D721Med (cell line): ENCODE measurements at regions not wholly inside any gene's neighbourhood (a gene's known extent, or its start where the extent isn't known, plus 50 kb on each side); places are given as distances from the start of the nearest gene placed in this dataset.

Experiments
- DNase-seq: peaks from one replicate; pipeline ENCODE4 v3.0.0; 2011; ENCODE audit warnings: low spot score; ENCODE audit not compliant: insufficient read length
- FAIRE-seq: peaks from 2 replicates; lab custom pipeline; 2011; peaks lifted over from hg19 to GRCh38; lab: Jason Lieb, UNC
- TF ChIP-seq, protein P1 (sequence below): IDR thresholded peaks from 2 replicates; pipeline ENCODE4 v1.5.1; 2012; ENCODE audit warnings: mild to moderate bottlenecking, control low read depth; ENCODE audit not compliant: insufficient read depth; ENCODE audit errors: missing control alignments

DNA sequence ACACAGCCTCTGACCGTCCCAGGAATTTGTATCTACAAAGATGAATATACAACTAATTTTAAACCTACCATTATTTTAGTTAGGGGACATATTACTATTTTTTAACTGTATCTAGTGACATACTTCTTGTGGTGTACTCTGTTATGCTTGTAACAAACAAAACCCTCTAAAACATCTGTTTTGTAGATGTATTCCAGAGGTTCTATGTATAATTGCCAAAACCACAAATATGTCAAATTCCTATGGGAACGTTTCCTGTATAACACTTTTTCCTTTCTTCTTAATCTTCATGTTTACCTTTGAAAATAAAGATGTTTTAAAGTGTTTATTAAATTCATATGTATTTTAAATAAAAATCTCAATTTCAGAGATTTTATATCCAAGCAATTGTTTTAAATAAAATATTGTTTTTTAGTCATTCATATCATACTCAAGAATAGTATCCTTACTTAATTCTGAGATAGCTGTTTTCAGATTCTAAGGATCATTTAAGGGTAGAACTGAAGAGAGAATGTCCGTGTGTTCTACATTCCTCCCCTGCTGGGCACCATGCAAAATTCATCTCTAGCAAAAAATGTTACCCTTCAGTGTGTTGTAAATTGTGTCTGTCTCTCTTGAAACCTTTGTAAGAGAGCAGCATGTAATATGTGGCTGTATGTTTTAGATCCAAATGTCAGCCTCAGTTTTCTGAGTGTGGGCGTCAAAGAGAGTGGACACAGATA is 1327.7 kb downstream of the EFNB2 start:
- FAIRE-seq: no peak
- DNase-seq: no peak
- TF ChIP-seq, protein P1, sequence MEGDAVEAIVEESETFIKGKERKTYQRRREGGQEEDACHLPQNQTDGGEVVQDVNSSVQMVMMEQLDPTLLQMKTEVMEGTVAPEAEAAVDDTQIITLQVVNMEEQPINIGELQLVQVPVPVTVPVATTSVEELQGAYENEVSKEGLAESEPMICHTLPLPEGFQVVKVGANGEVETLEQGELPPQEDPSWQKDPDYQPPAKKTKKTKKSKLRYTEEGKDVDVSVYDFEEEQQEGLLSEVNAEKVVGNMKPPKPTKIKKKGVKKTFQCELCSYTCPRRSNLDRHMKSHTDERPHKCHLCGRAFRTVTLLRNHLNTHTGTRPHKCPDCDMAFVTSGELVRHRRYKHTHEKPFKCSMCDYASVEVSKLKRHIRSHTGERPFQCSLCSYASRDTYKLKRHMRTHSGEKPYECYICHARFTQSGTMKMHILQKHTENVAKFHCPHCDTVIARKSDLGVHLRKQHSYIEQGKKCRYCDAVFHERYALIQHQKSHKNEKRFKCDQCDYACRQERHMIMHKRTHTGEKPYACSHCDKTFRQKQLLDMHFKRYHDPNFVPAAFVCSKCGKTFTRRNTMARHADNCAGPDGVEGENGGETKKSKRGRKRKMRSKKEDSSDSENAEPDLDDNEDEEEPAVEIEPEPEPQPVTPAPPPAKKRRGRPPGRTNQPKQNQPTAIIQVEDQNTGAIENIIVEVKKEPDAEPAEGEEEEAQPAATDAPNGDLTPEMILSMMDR: no peak

DNA sequence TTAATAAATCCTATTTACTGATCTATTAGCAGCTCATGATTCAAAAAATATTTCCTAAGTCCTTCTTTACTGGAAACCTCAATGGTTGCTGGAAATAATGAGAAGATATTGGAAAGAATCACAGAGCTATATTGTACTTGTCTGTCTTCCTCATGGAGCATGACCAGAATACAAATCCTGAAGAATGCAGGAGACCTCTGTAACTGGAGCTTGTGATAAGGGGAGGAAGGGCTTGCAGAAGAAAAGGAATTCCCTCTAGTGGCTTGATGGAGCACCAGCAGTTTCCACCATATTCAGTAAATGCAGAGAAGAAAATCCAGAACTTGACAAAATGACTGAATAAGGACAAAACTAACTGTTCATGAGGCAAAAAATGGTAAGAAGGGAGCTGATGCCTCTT is 1333.1 kb downstream of the EFNB2 start:
- FAIRE-seq (no peak), DNase-seq (no peak)
- TF ChIP-seq, protein P1: peak; percentile 13

DNA sequence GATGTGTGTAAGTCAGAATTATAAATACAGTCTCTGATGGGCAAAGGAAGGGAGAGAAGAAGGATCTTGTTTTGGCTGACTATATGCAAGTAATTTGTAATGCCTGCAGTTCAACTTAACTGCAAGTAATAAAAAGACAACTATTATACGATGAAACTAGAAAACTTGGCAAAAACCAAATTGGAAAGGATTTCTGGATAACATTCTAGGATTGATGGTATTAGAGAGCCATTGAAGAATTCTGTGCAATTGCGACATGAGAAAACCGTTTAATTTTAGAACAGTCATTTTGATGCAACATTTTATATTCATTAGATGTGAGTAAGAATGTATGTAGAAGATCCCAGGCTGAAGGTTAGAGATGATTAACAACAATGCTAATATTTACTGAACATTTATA is 1334.1 kb downstream of the EFNB2 start:
- TF ChIP-seq, protein P1: no peak
- DNase-seq: no peak
- FAIRE-seq: no peak

DNA sequence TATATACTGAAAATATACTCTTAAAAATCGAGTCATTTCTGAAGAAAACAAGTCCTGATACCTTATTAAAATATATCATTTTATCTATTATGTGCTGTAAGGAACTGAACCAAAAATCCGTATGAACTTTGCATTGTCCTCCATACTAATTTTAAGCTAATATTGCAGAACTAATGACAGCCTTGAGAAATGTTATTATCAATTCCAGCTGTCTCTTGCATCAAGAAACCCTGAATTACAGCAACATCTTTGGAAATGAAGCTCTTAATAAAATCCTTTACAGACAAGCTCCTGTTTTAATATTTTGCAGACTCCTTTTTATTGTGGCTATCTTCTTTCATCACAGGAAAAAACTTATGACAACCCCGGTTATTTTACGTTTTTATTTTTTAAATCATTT is 1335.3 kb downstream of the EFNB2 start:
- no peak for FAIRE-seq
- TF ChIP-seq, protein P1: no peak
- DNase-seq: no peak

DNA sequence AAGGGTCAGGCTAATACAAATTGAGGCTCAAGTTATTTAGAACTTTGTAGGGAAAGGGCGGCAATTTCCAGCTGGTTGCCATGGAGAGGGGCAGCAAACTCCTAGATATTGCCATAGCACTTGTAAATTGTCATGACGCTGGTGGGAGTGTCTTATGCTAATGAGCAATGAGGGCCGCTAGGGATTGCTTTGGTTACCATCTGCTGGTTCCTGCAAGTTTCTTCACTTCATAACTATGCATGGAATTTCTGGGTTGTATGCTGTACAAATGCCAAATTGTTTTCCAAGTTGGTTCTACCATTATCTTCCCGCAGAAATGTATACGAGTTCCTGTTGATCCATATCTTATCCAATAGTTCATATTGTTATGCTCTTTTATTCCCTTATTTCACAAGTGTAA is 1339.4 kb downstream of the EFNB2 start:
- TF ChIP-seq, protein P1: no peak
- no peak for DNase-seq
- no peak for FAIRE-seq

DNA sequence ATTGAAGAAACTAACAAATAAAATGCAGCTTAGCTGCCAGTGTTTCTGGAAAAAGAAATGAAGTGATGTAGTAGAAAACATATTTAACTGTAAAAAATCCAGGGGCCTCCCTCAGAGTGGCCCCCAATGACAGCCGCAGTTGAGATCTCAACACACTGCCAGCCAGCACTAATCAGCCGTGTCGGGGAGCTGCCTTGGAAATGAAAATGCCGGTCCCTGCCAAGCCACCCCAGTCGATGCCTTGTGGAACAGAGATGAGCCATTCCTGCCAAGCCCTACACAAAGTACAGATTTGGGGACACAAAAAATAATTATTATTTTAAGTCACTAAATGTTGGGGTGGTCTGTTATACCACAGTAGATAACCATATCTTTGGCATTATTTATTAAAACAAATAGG is 1342.4 kb downstream of the EFNB2 start:
- TF ChIP-seq, protein P1: no peak
- DNase-seq: no peak
- no peak for FAIRE-seq

DNA sequence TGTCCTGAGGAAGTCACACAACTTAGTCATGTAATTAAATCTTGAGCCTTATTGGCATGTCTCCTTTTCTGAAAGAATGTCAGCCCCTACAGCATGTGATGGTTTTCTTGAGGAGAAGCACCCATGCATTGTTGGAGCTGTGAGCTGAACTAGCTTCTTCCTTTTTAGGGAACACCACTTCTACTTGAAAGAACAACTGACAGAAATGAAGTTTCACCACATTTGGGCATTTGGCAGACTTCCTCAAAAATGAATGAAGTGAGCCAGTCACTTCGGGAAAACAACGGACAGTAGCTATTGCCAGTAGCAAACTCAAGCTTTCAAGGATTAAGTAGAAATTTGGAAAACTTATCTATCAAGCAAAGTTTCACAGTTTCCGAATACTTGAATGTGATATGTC is 1351.3 kb downstream of the EFNB2 start:
- FAIRE-seq: no peak
- TF ChIP-seq, protein P1: no peak
- DNase-seq: no peak
